ENCODE measurements at regions not wholly inside any gene's neighbourhood (a gene's known extent, or its start where the extent isn't known, plus 50 kb on each side); places are given as distances from the start of the nearest gene placed in this dataset.

- no peak for TF ChIP-seq CTCF (IDR thresholded peaks at IDR 0.05)
- no peak for TF ChIP-seq REST (IDR thresholded peaks at IDR 0.05; ENCODE audit: insufficient read depth in 1 of 2, low read depth in 2 of 2, low read length in 1 of 2)
- TF ChIP-seq POLR2AphosphoS5 (IDR thresholded peaks at IDR 0.05; ENCODE audit: low read depth, low read length), result no peak
- no peak for TF ChIP-seq SIN3A (IDR thresholded peaks at IDR 0.05; ENCODE audit: borderline replicate concordance, insufficient read depth, low read depth, low read length)
Observed at GRCh38 chr2:82576656-82577055, 1882.4 kb downstream of the SUCLG1 start.

Measured in Panc1 (cell line).